ENCODE measurements at regions not wholly inside any gene's neighbourhood (a gene's known extent, or its start where the extent isn't known, plus 50 kb on each side); places are given as distances from the start of the nearest gene placed in this dataset.

DNA sequence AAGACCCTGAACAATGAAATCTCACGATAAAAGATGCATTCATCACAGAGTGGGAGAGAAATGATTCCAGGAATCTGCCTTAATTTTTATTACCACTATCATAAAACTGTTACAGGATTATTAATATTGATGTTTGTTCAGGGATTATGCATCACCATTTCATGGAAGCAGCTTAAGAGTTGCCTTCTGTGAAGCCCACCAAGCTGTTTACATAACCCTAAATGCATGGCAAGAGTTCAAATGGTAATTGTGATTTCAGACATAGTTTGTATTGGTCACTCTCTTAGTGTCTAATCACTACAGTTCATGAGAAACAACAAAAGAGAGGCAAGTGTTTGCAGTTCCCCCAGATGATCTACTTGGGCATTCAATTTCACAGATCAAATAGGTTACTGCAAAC, 527.7 kb downstream of the RPS29 start:
- no peak overlapping the region for H3K27ac ChIP-seq
- no peaks in the 10 kb centered on the region for H3K4me1 ChIP-seq (ENCODE audit: control insufficient read depth in 1 of 2, low read depth in 2 of 2)
- H3K9me3 ChIP-seq = no peaks in the 10 kb centered on the region
- ATAC-seq (ENCODE audit: insufficient number of reproducible peaks, low FRiP score, low read depth) (no peak), DNase-seq (ENCODE audit: low spot score) (no peak)
- H3K4me3 ChIP-seq = no peak overlapping the region
- H3K36me3 ChIP-seq = no peaks in the 10 kb centered on the region
- TF ChIP-seq, protein P1, sequence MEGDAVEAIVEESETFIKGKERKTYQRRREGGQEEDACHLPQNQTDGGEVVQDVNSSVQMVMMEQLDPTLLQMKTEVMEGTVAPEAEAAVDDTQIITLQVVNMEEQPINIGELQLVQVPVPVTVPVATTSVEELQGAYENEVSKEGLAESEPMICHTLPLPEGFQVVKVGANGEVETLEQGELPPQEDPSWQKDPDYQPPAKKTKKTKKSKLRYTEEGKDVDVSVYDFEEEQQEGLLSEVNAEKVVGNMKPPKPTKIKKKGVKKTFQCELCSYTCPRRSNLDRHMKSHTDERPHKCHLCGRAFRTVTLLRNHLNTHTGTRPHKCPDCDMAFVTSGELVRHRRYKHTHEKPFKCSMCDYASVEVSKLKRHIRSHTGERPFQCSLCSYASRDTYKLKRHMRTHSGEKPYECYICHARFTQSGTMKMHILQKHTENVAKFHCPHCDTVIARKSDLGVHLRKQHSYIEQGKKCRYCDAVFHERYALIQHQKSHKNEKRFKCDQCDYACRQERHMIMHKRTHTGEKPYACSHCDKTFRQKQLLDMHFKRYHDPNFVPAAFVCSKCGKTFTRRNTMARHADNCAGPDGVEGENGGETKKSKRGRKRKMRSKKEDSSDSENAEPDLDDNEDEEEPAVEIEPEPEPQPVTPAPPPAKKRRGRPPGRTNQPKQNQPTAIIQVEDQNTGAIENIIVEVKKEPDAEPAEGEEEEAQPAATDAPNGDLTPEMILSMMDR (IDR thresholded peaks at IDR 0.05) = no peak
- no peaks in the 10 kb centered on the region for H3K27me3 ChIP-seq (replicated peaks; ENCODE audit: insufficient read depth)

DNA sequence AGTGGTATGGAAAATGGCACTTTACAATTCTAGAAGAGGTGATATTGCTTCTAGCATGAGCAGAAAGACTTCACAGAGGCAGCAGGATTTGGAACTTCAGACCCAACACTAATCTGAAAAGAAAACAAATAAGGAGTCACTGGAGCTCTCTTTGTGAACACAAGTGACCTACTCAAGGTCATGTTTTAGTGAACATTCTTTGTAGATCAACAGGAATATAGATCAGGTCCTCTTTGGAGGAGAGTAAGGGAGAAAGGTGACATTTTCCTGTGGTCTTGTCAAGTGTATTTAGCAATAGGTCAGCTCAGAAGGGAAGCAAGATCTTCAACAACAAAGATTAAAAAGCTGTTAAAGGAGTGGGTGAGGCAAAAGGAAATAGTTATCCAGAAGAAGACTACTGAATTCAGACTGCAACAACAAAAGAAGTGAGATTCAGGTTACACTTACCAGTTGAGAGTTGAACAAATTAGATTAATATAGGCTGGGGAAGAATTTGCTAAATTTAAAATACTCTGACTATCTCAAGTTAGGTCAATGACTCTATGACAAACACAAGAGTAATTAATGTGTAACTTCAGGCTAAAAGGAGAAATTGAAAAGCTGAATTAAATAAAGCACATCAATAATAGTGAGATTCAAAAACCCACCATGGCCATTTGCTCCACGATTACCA, 528.2 kb downstream of the RPS29 start:
- no peaks in the 10 kb centered on the region for H3K4me1 ChIP-seq (ENCODE audit: control insufficient read depth in 1 of 2, low read depth in 2 of 2)
- no peak for ATAC-seq (ENCODE audit: insufficient number of reproducible peaks, low FRiP score, low read depth)
- no peaks in the 10 kb centered on the region for H3K27me3 ChIP-seq (replicated peaks; ENCODE audit: insufficient read depth)
- TF ChIP-seq, protein P1 (IDR thresholded peaks at IDR 0.05) = no peak
- no peak overlapping the region for H3K27ac ChIP-seq
- H3K9me3 ChIP-seq = no peaks in the 10 kb centered on the region
- no peak for DNase-seq (ENCODE audit: low spot score)
- H3K36me3 ChIP-seq = no peaks in the 10 kb centered on the region
- no peak overlapping the region for H3K4me3 ChIP-seq

DNA sequence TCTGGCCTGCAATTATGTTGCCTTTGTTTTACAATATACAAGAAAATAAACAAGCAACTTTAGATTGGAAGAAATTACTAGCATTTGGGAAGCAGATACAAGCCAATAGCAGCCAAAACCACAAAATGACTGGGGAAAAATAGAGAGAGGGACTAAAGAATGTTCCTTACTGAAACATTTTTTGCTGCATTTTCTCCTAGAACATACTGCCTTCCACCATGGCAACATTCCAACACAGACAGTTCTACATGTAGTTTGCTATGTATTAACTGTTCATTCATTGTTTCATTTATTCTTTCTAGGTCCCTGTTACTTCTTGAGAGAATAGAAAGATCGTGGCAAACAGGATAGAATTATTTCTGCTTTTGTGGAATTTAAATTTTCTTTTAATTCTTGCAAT, 530.2 kb downstream of the RPS29 start:
- Histone ChIP-seq H3K36me3 (no peaks in the 10 kb centered on the region), H3K9me3 (no peaks in the 10 kb centered on the region), H3K4me1 (ENCODE audit: control insufficient read depth in 1 of 2, low read depth in 2 of 2) (no peaks in the 10 kb centered on the region), H3K4me3 (no peak overlapping the region), H3K27ac (no peak overlapping the region), H3K27me3 (replicated peaks; ENCODE audit: insufficient read depth) (no peaks in the 10 kb centered on the region)
- TF ChIP-seq, protein P1 (IDR thresholded peaks at IDR 0.05) = no peak
- ATAC-seq (ENCODE audit: insufficient number of reproducible peaks, low FRiP score, low read depth) = no peak
- no peak for DNase-seq (ENCODE audit: low spot score)

DNA sequence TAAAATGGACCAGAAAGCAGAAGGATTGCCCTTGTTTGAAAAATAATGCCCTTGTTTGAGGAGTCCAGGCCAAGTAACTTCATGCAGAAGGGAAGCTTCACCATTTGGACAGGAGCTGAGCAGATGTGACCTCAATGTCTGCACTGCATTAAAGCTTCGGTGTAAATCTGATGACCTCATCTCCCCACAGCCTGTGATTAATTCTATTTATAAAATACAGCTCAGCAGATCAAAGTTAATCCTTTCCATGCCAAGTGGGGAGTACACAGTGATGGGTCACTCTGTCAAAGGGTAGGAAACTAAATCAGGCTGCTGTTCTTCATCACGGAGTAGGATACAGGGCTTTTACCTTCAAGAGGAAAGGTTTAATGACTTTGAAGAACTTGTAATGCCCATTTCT, 533.7 kb downstream of the RPS29 start:
- TF ChIP-seq, protein P1 (IDR thresholded peaks at IDR 0.05) = no peak

DNA sequence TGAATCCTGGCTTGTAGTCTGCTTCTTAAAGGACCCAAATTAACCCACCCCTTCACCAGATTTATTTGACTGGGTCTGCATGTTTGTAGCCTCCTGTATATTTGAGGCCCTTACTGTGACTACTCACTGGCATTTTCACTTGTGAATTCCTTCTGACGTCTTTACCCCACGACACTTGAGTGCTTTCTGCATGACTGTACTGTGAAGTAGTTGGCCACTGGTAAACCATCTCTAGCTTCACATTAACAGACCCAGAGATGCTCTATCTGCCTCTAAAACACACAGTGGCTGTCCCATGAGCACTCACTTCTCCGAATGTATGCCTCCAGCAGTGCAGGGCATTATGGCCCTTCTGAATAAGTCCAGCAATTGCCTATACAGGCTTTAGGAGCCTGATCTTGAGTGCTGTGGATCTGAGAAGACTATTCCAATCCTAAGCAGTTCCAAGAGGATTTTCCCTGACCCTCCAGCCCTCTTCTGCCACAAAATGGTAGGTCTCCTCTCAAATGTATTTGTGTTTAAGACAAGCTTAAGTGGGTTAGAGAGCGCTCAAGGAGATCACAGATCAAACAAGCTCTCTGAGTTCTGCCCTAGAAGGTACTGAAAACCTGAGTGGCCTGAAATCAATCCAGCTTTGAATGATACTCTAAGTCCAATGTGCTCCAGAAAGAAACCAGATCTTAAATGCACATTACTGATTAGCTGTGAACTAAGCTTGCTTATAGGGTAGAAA, 534.7 kb downstream of the RPS29 start:
- TF ChIP-seq, protein P1 (IDR thresholded peaks at IDR 0.05) = no peak
- ATAC-seq (ENCODE audit: insufficient number of reproducible peaks, low FRiP score, low read depth) (no peak), DNase-seq (ENCODE audit: low spot score) (no peak)
- H3K27ac ChIP-seq = no peak overlapping the region
- H3K4me3 ChIP-seq = no peak overlapping the region
- no peaks in the 10 kb centered on the region for H3K9me3 ChIP-seq
- H3K4me1 ChIP-seq (ENCODE audit: control insufficient read depth in 1 of 2, low read depth in 2 of 2) = no peaks in the 10 kb centered on the region
- H3K27me3 ChIP-seq (replicated peaks; ENCODE audit: insufficient read depth) = no peaks in the 10 kb centered on the region
- H3K36me3 ChIP-seq = no peaks in the 10 kb centered on the region

More for the DNA sequence above, 533.7 kb downstream of the RPS29 start:
- Histone ChIP-seq H3K4me3 (no peak overlapping the region), H3K4me1 (ENCODE audit: control insufficient read depth in 1 of 2, low read depth in 2 of 2) (no peaks in the 10 kb centered on the region), H3K27ac (no peak overlapping the region), H3K27me3 (replicated peaks; ENCODE audit: insufficient read depth) (no peaks in the 10 kb centered on the region), H3K9me3 (no peaks in the 10 kb centered on the region), H3K36me3 (no peaks in the 10 kb centered on the region)
- DNase-seq (ENCODE audit: low spot score) (no peak), ATAC-seq (ENCODE audit: insufficient number of reproducible peaks, low FRiP score, low read depth) (no peak)
